Lower lobe of right lung (tissue), 2 donors: ENCODE measurements at regions not wholly inside any gene's neighbourhood (a gene's known extent, or its start where the extent isn't known, plus 50 kb on each side); places are given as distances from the start of the nearest gene placed in this dataset.

Source experiments
- ATAC-seq, 2 donors: fragments of 200-7000 bp; cut with Tn5 transposase; one replicate each; pipeline ENCODE4 v1.9.1; 2020 to 2022; ENCODE audit warnings: mild to moderate bottlenecking in 2 of 2, moderate library complexity in 2 of 2
- DNase-seq: peaks from one replicate; pipeline ENCODE4 v3.0.0-alpha.2; 2020
- H3K27ac ChIP-seq: fragments of 200-600 bp; one replicate; pipeline ENCODE4 v1.8.0; 2022
- H3K27me3 ChIP-seq: fragments of 200-600 bp; one replicate; pipeline ENCODE4 v1.8.0; 2022; ENCODE audit warnings: low read depth
- H3K36me3 ChIP-seq: fragments of 200-600 bp; one replicate; pipeline ENCODE4 v1.8.0; 2022; ENCODE audit warnings: mild to moderate bottlenecking
- H3K4me1 ChIP-seq: fragments of 200-600 bp; one replicate; pipeline ENCODE4 v1.8.0; 2022
- H3K4me3 ChIP-seq: fragments of 200-600 bp; one replicate; pipeline ENCODE4 v1.8.0; 2022; ENCODE audit warnings: mild to moderate bottlenecking
- H3K9me3 ChIP-seq: fragments of 200-600 bp; one replicate; pipeline ENCODE4 v1.8.0; 2022
- CTCF ChIP-seq: fragments of 200-600 bp; IDR thresholded peaks from one replicate; pipeline ENCODE4 v1.8.0; 2022; ENCODE audit warnings: antibody characterized with exemption, mild to moderate bottlenecking
- intact Hi-C: fragments of 100-400 bp; cut with DNase I; formaldehyde crosslinking; loops from one replicate; pipeline ENCODE4 v1.11.0; 2022
- donor health status: DM: no; HTN: yes; CAD: no; lungs with severe emphysema.

DNA sequence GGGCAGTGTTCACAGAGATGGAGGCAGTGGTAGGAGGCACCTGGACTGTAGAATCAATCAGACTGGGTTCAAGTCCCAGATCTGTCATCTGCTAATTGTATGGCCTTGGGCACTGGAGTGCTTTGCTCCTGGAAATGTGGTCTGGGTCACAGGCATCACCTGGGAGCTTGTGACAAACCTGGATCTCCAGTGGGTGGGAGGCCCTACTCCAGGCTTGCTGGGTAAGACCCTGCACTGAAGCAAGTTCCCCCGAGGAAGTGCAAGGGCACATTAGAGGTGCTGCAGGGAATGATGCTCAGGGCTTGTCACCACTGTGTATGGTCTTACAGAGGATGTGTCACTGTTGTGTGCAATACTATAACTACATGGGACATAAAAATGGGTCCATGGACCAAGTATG is 220.5 kb upstream of the ID2 start:
- Histone ChIP-seq H3K36me3 (no peaks in the 10 kb centered on the region), H3K4me1 (peaks cover 7% of the 10 kb centered on the region), H3K4me3 (no peak overlapping the region), H3K9me3 (no peaks in the 10 kb centered on the region), H3K27ac (no peak overlapping the region), H3K27me3 (peaks cover 19% of the 10 kb centered on the region)
- DNase-seq = no peak
- no peak for TF ChIP-seq CTCF
- ATAC-seq = no peak
- intact Hi-C loops = no loop called here

GRCh38 chr2:8462280-8462679 is 219.6 kb upstream of the ID2 start:
- intact Hi-C loops = no loop called here
- Histone ChIP-seq H3K4me1 (no peaks in the 10 kb centered on the region), H3K4me3 (no peak overlapping the region), H3K27ac (no peak overlapping the region), H3K27me3 (peaks cover 10% of the 10 kb centered on the region), H3K9me3 (no peaks in the 10 kb centered on the region), H3K36me3 (no peaks in the 10 kb centered on the region)
- no peak for TF ChIP-seq CTCF
- DNase-seq (no peak), ATAC-seq (no peak)

GRCh38 chr2:8462899-8463648 is 218.8 kb upstream of the ID2 start:
- peaks cover 4% of the 10 kb centered on the region for H3K27me3 ChIP-seq
- H3K36me3 ChIP-seq = no peaks in the 10 kb centered on the region
- DNase-seq = no peak
- no peak overlapping the region for H3K27ac ChIP-seq
- ATAC-seq = no peak
- H3K4me1 ChIP-seq = no peaks in the 10 kb centered on the region
- no peak for TF ChIP-seq CTCF
- intact Hi-C loops = no loop called here
- H3K4me3 ChIP-seq = no peak overlapping the region
- H3K9me3 ChIP-seq = no peaks in the 10 kb centered on the region

DNA sequence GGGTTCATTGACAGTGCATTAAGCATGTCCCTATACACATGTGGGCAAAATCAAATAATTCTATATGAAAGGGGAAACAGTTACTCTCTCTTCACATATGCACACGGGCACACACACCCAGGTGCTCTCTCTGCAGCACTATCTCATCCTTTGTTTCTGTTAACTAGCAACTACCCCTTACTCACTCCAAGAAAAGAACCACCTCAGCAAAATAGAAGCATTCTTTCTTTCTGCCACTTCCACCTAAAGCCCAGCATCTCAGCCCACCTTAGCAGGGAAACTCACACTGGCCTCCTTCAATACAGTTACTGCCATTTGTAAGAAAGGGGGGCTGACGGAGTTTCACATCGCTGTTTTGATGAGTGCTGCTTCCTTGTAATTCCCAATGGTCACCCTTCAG is 216.3 kb upstream of the ID2 start:
- Histone ChIP-seq H3K9me3 (no peaks in the 10 kb centered on the region), H3K36me3 (no peaks in the 10 kb centered on the region), H3K4me3 (no peak overlapping the region), H3K27me3 (no peaks in the 10 kb centered on the region), H3K27ac (no peak overlapping the region), H3K4me1 (no peaks in the 10 kb centered on the region)
- DNase-seq = no peak
- no peak for ATAC-seq
- no peak for TF ChIP-seq CTCF
- intact Hi-C loops = no loop called here

DNA sequence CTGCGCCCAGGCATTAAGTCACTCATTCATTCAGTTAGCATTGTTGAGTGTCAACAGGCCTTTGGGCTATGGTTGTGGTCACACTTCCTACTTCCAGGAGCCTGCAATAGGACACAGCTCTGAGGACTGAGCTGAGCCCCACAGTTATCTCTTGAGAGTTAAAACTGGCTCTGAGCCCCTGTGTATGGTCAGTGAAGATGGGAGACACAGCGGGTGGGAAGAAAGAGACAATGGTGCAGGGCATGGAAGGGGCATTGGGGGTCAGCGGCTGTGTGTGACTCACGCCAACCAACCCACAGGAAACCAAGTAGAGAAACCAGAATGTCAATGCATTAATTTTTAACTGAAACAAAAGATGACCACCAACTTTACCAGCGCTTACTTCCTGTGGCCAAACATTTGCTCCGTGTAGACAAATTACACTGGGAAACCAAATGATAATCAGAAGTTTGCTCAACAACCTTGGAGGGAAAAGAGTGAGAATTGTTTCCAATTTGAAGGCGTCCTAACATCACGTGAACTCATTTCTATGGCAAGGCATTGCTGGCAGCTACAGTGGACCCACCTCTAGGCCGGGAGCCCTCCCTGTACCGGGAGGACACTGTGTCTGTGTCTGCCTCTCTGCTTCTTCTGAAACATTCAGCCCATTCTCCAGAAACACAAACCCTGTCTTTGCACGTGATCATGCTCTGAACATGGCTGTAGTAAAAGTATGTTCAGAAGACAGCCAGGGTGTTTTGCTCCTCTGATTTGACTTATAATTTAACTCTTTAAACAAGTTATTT is 212.0 kb upstream of the ID2 start:
- Histone ChIP-seq H3K36me3 (no peaks in the 10 kb centered on the region), H3K27ac (no peak overlapping the region), H3K4me1 (peaks cover 14% of the 10 kb centered on the region), H3K9me3 (no peaks in the 10 kb centered on the region), H3K4me3 (no peak overlapping the region), H3K27me3 (no peaks in the 10 kb centered on the region)
- no peak for ATAC-seq
- intact Hi-C loops = no loop called here
- no peak for DNase-seq
- TF ChIP-seq CTCF = no peak
